Hepatic stellate cell (primary cell): ENCODE measurements at regions not wholly inside any gene's neighbourhood (a gene's known extent, or its start where the extent isn't known, plus 50 kb on each side); places are given as distances from the start of the nearest gene placed in this dataset.

Experiments
- DNase-seq: peaks from one replicate; pipeline ENCODE4 v3.0.0; 2011; ENCODE audit warnings: low spot score

DNA sequence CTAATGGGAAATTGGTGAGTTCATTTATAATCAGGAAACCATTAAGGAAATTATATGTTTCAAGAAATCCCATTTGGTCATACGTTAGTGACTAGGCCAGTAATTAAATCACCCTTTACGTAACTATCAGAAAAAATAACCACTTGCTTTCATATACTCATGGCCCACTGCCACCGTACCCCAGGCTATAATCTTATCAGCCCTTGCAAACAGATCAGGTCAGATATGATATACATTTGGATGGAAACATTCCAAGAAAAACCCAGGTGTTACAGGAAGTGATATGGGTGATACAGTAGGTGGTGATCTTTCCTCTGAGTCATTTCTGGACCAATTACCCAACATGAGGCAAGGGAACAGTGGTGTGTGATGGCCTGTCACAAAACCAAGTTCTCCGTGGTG is 481.0 kb upstream of the SEMA3A start:
- no peak for DNase-seq

GRCh38 chr7:84674236-84674913 is 479.8 kb upstream of the SEMA3A start:
- no peak for DNase-seq

GRCh38 chr7:84669177-84669732 is 474.7 kb upstream of the SEMA3A start:
- DNase-seq, result no peak

GRCh38 chr7:84668116-84668515 is 473.5 kb upstream of the SEMA3A start:
- DNase-seq, result no peak

DNA sequence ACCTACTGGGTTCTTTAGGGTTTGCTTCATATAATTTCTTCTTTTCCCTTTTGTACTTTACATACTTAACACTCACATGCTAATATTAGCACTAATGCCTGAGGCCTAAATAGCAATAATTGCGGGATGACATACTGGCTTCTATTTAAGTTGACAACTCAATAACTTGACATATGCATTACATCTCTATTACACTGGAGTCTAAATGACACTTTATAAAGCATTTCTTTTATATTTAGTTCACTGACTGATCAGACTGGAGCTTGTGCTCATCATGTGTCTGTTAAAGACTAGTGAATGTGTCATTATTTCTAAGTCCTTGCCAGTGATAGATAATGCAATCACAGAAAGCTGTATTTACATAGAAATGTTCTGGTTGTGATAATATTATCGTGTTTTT is 472.1 kb upstream of the SEMA3A start:
- no peak for DNase-seq

GRCh38 chr7:84665339-84665738 is 470.8 kb upstream of the SEMA3A start:
- DNase-seq, result no peak

GRCh38 chr7:84664626-84665025 is 470.0 kb upstream of the SEMA3A start:
- no peak for DNase-seq

DNA sequence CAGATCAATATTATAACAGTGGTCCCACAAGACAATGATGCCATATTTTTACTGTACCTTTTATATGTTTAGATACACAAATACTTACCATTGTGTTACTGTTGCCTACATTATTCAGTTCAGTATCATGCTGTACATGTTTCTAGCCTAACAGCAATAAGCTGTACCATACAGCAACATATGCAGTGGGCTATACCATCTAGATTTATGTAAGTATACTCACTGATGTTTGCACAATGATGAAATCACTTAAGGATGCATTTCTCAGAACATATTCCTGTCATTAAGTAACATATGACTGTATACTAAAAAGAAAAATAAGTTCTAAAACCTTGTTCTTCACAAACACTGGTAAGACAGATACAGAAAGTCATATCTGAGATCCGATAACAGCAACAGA is 468.6 kb upstream of the SEMA3A start:
- DNase-seq, result no peak

- DNase-seq, result no peak
Measured at GRCh38 chr7:84658286-84658685, 463.7 kb upstream of the SEMA3A start.

DNA sequence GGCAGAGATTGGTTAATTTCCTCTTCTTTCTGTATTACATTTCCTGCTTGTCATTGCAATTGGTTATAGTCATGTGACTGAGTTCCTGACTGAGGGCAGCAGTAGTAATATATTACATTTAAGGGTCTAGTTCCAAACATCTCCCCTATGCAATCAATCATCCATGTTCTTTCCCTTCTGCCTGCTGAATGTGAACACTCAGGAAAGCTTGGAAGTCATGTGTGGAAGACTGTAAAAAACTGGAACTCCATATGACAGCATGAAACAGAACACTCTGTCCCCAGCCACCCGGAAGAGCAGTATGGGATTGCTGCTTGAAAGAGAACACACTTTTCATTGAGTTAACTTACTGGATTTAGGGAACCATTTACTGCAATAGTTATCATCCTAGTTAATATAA is 459.7 kb upstream of the SEMA3A start:
- no peak for DNase-seq

DNA sequence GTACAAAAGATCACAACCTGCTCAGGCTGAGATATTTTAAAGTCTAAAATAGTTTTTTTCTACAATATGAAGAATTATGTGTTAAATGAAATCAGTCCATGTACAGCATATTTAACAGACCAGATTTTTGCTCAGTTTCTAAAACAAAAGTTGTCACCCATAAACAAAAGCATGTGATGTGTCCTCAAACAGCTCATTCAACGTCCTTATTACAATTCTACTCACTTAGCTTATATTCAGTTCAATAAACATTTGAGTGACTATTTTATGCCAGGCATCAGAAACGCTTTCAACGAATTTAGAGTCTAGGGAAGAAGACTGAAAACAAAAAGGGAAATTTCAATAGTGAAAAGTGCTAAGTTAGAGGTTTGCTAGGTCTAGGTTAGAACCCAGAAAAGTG is 457.3 kb upstream of the SEMA3A start:
- DNase-seq, result no peak

- peak; percentile 19 for DNase-seq
Measured at GRCh38 chr7:84647797-84648757, 453.5 kb upstream of the SEMA3A start.

DNA sequence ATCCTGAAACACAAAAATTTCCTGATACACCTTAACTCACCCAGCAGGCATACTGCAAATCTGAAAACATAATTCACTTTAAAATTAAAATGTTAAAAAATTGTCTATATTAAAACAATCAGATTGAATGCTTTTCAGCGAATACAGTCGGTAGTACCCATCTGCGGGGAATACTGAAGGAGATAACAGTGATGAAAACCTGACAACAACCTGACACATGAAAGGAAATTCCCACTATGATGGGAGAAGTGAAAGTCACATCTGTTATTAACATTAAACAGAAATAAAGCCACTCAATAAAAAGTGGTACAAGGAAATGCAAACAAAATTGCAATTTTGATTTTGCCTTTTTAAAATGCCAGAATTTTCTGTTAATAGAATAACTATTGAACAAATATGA is 448.0 kb upstream of the SEMA3A start:
- no peak for DNase-seq

GRCh38 chr7:84640637-84641036 is 446.0 kb upstream of the SEMA3A start:
- DNase-seq, result no peak

DNA sequence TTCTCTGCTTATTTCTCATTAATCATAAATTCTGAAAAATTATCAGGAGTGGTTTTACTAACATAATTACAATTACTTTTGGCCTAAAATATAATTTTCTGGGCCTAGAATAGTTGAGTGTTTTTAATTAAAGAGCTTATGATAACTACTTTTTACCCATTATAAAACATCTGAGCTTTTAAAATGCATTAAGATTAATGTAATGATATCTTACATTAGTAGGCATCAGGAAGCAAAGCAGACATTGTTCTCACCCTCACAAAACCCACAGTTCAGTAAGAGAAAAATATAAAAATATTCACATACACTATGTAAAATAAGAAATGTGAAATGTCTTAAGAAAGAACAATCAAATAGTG is 443.7 kb upstream of the SEMA3A start:
- DNase-seq, result no peak

GRCh38 chr7:84637568-84638338 is 443.2 kb upstream of the SEMA3A start:
- DNase-seq, result peak; percentile 20

DNA sequence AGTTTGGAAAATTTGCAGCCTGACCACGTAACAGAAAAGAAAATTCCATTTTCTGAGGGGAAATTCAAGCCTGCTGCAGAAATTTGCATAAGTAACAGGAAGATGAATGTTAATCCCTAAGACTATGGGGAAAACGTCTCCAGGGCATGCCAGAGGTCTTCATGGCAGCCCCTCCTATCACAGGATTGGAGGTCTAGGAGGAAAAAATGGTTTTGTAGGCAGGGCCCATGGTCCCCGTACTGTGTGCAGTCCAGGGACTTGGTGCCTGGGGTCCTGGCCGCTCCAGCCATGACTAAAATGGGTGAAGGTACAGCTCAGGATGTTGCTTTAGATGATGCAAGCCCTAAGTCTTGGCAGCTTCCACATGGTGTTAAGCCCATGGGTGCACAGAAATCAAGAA is 437.3 kb upstream of the SEMA3A start:
- no peak for DNase-seq

DNA sequence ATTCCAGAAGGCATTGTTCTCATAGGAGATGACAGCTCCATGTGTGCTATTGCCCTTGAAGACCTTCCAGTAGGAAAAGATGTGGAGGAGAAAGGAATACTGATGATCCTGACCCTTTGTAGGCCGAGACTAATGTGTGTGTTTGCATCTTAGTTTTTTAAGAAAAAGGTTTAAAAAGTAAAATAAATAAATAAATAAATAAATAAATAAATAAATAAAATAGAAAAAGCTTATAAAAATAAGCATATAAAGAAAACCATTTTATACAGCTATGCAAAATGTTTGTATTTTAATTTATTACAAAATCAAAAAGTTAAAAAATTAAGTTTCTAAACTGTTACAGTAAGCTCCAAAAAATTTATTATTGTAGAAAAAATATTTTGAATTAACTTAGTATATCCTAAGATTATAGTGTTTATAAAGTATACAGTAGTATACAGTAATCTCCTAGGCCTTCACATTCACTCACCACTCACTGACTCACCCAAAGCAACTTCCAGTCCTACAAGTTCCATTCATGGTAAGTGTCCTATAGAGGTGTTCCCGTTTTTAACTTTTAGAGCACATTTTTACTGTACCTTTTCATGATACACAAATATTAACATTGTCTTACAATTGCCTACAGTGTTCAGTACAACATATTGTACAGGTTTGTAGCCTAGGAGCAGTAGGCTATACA is 435.2 kb upstream of the SEMA3A start:
- DNase-seq, result no peak

DNA sequence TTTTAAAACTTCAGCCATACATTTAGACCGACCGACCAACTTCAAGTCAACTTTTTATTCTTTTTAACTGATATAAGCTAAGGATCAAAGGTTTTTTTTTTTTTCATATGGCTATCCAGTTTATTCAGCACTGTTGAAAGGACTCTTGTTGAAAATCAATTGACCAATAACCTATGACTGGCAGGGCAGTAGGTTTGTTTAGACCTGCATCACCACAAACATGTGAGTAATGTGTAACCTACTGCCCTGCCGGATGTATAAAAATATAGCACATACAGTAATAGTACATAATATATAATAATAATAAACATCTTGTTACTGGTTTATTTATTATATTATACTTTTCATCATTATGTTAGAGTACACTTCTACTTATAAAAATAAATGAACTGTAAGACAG is 434.6 kb upstream of the SEMA3A start:
- no peak for DNase-seq

DNA sequence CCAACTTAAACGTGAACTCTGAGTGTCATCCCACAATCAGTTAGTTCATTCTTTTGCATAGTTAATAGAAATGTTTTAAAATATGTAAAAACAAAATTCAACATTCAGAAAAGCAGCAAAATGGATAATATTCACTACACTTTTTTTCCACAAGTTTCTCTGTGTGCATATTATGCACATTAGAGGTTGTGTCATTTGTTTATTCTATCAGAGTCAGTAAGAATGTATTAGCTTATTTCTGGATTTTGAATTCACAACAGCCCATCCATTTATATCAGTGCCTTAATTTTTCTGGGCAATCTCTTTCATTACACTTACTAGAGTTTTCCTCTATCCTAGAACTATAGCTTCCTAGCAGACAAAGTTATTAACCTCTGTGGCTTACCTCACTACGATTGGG is 432.7 kb upstream of the SEMA3A start:
- DNase-seq, result no peak

DNA sequence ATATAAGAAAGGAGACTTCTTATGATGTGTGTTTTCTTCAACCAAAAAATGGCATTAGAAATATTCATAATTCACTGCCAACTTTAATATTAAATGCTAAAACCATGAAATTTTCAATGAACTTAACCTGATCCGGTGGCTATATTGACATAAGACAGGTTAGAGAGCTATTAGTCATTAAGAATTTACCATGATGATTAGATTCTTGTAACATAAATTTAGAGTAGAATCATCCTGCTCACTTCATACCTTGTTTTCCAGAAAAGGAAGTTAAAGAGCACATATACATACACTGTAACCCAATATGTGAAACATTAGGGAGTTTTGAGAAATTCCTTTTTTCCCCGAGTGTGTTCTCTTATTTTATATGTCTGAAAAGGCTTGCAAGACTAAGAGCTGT is 430.3 kb upstream of the SEMA3A start:
- no peak for DNase-seq

GRCh38 chr7:84624527-84624926 is 429.9 kb upstream of the SEMA3A start:
- no peak for DNase-seq
